ENCODE measurements at regions not wholly inside any gene's neighbourhood (a gene's known extent, or its start where the extent isn't known, plus 50 kb on each side); places are given as distances from the start of the nearest gene placed in this dataset.

GRCh38 chr16:5366126-5366525, 268.5 kb upstream of the EEF2KMT start:
- no peaks in the 10 kb centered on the region for H3K27me3 ChIP-seq
- H3K27ac ChIP-seq, result no peak overlapping the region
- H3K4me3 ChIP-seq, result no peak overlapping the region
- TF ChIP-seq, protein P1, sequence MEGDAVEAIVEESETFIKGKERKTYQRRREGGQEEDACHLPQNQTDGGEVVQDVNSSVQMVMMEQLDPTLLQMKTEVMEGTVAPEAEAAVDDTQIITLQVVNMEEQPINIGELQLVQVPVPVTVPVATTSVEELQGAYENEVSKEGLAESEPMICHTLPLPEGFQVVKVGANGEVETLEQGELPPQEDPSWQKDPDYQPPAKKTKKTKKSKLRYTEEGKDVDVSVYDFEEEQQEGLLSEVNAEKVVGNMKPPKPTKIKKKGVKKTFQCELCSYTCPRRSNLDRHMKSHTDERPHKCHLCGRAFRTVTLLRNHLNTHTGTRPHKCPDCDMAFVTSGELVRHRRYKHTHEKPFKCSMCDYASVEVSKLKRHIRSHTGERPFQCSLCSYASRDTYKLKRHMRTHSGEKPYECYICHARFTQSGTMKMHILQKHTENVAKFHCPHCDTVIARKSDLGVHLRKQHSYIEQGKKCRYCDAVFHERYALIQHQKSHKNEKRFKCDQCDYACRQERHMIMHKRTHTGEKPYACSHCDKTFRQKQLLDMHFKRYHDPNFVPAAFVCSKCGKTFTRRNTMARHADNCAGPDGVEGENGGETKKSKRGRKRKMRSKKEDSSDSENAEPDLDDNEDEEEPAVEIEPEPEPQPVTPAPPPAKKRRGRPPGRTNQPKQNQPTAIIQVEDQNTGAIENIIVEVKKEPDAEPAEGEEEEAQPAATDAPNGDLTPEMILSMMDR (IDR thresholded peaks at IDR 0.05), result no peak
- DNase-seq (ENCODE audit: low spot score), result no peak
- no peaks in the 10 kb centered on the region for H3K4me1 ChIP-seq
- no peaks in the 10 kb centered on the region for H3K36me3 ChIP-seq
- no peaks in the 10 kb centered on the region for H3K9me3 ChIP-seq

- Histone ChIP-seq H3K36me3 (no peaks in the 10 kb centered on the region), H3K4me1 (no peaks in the 10 kb centered on the region), H3K9me3 (no peaks in the 10 kb centered on the region), H3K27me3 (no peaks in the 10 kb centered on the region), H3K27ac (no peak overlapping the region), H3K4me3 (no peak overlapping the region)
- DNase-seq (ENCODE audit: low spot score), result no peak
- TF ChIP-seq, protein P1 (IDR thresholded peaks at IDR 0.05), result no peak
Observed at GRCh38 chr16:5364186-5364585, 266.6 kb upstream of the EEF2KMT start.

- H3K4me3 ChIP-seq, result no peak overlapping the region
- DNase-seq (ENCODE audit: low spot score), result no peak
- H3K4me1 ChIP-seq, result no peaks in the 10 kb centered on the region
- no peaks in the 10 kb centered on the region for H3K27me3 ChIP-seq
- no peaks in the 10 kb centered on the region for H3K9me3 ChIP-seq
- no peaks in the 10 kb centered on the region for H3K36me3 ChIP-seq
- no peak overlapping the region for H3K27ac ChIP-seq
- TF ChIP-seq, protein P1 (IDR thresholded peaks at IDR 0.05), result no peak
Observed at GRCh38 chr16:5361322-5361721, 263.7 kb upstream of the EEF2KMT start.

- no peaks in the 10 kb centered on the region for H3K9me3 ChIP-seq
- H3K36me3 ChIP-seq, result no peaks in the 10 kb centered on the region
- no peaks in the 10 kb centered on the region for H3K4me1 ChIP-seq
- H3K27ac ChIP-seq, result no peak overlapping the region
- no peak for DNase-seq (ENCODE audit: low spot score)
- TF ChIP-seq, protein P1 (IDR thresholded peaks at IDR 0.05), result no peak
- no peaks in the 10 kb centered on the region for H3K27me3 ChIP-seq
- H3K4me3 ChIP-seq, result no peak overlapping the region
Observed at GRCh38 chr16:5354645-5355044, 257.1 kb upstream of the EEF2KMT start.

GRCh38 chr16:5349670-5350517, 252.3 kb upstream of the EEF2KMT start:
- Histone ChIP-seq H3K27ac (no peak overlapping the region), H3K4me3 (no peak overlapping the region), H3K9me3 (no peaks in the 10 kb centered on the region), H3K27me3 (no peaks in the 10 kb centered on the region), H3K36me3 (no peaks in the 10 kb centered on the region), H3K4me1 (no peaks in the 10 kb centered on the region)
- TF ChIP-seq, protein P1 (IDR thresholded peaks at IDR 0.05), result no peak
- DNase-seq (ENCODE audit: low spot score), result no peak

GRCh38 chr16:5349101-5349500, 251.5 kb upstream of the EEF2KMT start:
- H3K27me3 ChIP-seq, result no peaks in the 10 kb centered on the region
- H3K4me1 ChIP-seq, result no peaks in the 10 kb centered on the region
- H3K9me3 ChIP-seq, result no peaks in the 10 kb centered on the region
- DNase-seq (ENCODE audit: low spot score), result no peak
- TF ChIP-seq, protein P1 (IDR thresholded peaks at IDR 0.05), result no peak
- no peak overlapping the region for H3K4me3 ChIP-seq
- no peaks in the 10 kb centered on the region for H3K36me3 ChIP-seq
- H3K27ac ChIP-seq, result no peak overlapping the region

Data from right atrium auricular region (tissue), 2 donors.